ENCODE measurements at regions not wholly inside any gene's neighbourhood (a gene's known extent, or its start where the extent isn't known, plus 50 kb on each side); places are given as distances from the start of the nearest gene placed in this dataset.

DNA sequence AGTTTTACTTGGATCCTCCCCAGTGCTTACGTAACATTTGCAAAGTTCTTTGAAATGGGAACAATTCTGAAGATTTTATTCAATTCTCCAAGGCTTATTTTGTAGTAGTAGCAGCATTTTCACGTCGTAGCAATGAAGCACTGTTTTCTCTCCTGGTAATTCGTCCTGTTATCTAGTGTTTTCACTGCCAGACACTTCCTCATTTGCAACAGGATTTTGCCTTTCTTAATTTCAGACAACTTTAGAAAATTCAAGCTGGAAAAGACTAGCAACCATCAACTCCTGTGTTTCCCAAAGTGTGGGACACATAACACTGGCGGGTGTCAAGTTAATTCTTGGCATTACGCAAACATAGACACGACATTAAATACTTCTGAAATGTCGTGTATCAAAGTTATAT is 131.6 kb downstream of the CHD9NB start:
- Histone ChIP-seq H3K27me3 (ENCODE audit: low read length) (0 out of 2 replicates have a peak, but pooled peaks cover 3% of the 10 kb centered on the region), H3K27ac (ENCODE audit: low read length) (no peak overlapping the region), H3K36me3 (ENCODE audit: low read depth, low read length) (no peaks in the 10 kb centered on the region), H3K4me2 (ENCODE audit: low read length) (no peak overlapping the region), H3K79me2 (ENCODE audit: low read length) (no peaks in the 10 kb centered on the region), H3K9me2 (replicated peaks; ENCODE audit: low read length) (no peaks in the 10 kb centered on the region), H2AFZ (ENCODE audit: low read length) (no peak overlapping the region), H3K9me3 (ENCODE audit: low read length) (no peaks in the 10 kb centered on the region), H3K4me3 (ENCODE audit: low read length) (no peak overlapping the region), H4K20me1 (ENCODE audit: low read length) (no peaks in the 10 kb centered on the region), H3K4me1 (ENCODE audit: insufficient read depth, low read length) (no peaks in the 10 kb centered on the region), H3F3A (ENCODE audit: low read length, unreplicated experiment) (no peaks in the 10 kb centered on the region), H3K9ac (ENCODE audit: low read length) (no peak overlapping the region)
- ATAC-seq: no peak
- intact Hi-C loops (cut with micrococcal nuclease): no loop called here
- CTCF ChIA-PET: no interaction called here
- TF ChIP-seq EZH2 (IDR thresholded peaks at IDR 0.05; ENCODE audit: low read length, unreplicated experiment): no peak
- TF ChIP-seq, protein P1, sequence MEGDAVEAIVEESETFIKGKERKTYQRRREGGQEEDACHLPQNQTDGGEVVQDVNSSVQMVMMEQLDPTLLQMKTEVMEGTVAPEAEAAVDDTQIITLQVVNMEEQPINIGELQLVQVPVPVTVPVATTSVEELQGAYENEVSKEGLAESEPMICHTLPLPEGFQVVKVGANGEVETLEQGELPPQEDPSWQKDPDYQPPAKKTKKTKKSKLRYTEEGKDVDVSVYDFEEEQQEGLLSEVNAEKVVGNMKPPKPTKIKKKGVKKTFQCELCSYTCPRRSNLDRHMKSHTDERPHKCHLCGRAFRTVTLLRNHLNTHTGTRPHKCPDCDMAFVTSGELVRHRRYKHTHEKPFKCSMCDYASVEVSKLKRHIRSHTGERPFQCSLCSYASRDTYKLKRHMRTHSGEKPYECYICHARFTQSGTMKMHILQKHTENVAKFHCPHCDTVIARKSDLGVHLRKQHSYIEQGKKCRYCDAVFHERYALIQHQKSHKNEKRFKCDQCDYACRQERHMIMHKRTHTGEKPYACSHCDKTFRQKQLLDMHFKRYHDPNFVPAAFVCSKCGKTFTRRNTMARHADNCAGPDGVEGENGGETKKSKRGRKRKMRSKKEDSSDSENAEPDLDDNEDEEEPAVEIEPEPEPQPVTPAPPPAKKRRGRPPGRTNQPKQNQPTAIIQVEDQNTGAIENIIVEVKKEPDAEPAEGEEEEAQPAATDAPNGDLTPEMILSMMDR (conservative IDR thresholded peaks at IDR 0.05; ENCODE audit: low read depth, low read length): no peak
- no peak for TF ChIP-seq EZH2phosphoT487 (IDR thresholded peaks at IDR 0.05; ENCODE audit: borderline replicate concordance, low read length)
- POLR2A ChIA-PET (ENCODE audit: unreplicated experiment): no interaction called here
- BruUV-seq (replicated peaks): no TSS peak
- no peak for DNase-seq

DNA sequence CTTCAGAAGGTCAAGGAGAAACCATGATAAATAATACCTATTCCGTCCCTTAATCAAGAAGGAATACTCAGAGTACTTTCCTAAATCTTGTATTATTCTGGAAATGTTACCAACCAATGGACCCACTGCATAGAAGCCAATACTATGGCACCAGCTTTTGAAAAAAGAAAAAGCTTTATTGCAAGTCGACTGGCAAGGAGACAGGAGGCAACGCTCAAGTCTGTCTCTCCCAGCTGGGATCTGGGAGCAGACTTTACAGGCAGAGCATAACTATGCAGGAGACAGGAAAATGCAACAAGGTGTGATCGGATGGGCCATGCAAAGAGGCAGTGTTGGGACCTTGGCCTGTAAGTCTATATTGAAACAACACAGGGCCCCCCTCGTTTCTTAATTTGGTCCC is 132.4 kb downstream of the CHD9NB start:
- BruUV-seq (replicated peaks): no TSS peak
- Histone ChIP-seq H3K36me3 (ENCODE audit: low read depth, low read length) (no peaks in the 10 kb centered on the region), H3K27me3 (ENCODE audit: low read length) (0 out of 2 replicates have a peak, but pooled peaks cover 3% of the 10 kb centered on the region), H3K4me3 (ENCODE audit: low read length) (no peak overlapping the region), H4K20me1 (ENCODE audit: low read length) (no peaks in the 10 kb centered on the region), H3K79me2 (ENCODE audit: low read length) (no peaks in the 10 kb centered on the region), H3K9me2 (replicated peaks; ENCODE audit: low read length) (no peaks in the 10 kb centered on the region), H2AFZ (ENCODE audit: low read length) (no peak overlapping the region), H3K27ac (ENCODE audit: low read length) (no peak overlapping the region), H3K4me1 (ENCODE audit: insufficient read depth, low read length) (no peaks in the 10 kb centered on the region), H3K9ac (ENCODE audit: low read length) (no peak overlapping the region), H3F3A (ENCODE audit: low read length, unreplicated experiment) (no peaks in the 10 kb centered on the region), H3K9me3 (ENCODE audit: low read length) (no peaks in the 10 kb centered on the region), H3K4me2 (ENCODE audit: low read length) (no peak overlapping the region)
- POLR2A ChIA-PET (ENCODE audit: unreplicated experiment): no interaction called here
- CTCF ChIA-PET: no interaction called here
- no peak for DNase-seq
- ATAC-seq: no peak
- TF ChIP-seq EZH2 (IDR thresholded peaks at IDR 0.05; ENCODE audit: low read length, unreplicated experiment) (no peak), EZH2phosphoT487 (IDR thresholded peaks at IDR 0.05; ENCODE audit: borderline replicate concordance, low read length) (no peak)
- TF ChIP-seq, protein P1 (conservative IDR thresholded peaks at IDR 0.05; ENCODE audit: low read depth, low read length): no peak
- intact Hi-C loops (cut with micrococcal nuclease): no loop called here

DNA sequence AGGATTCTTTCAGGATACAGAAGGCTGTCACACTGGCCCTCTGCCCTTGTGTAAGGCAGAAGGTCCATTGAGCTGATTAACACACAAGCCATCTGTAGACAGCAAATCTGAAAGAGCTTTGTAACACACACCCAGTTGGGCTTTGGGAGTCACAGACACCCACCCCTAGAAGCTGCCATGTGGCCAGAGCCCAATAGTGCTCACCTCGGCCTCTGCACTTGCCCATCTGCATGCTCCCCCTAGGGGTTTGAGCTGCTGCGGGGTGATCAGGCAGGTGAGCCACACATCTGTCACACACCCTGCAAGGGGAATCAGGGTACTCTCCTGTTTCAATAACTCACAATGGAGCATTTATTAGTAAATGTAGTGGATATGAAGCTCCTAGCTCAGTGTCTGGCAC is 138.3 kb downstream of the CHD9NB start:
- Histone ChIP-seq H3K4me1 (ENCODE audit: insufficient read depth, low read length) (no peaks in the 10 kb centered on the region), H3K79me2 (ENCODE audit: low read length) (no peaks in the 10 kb centered on the region), H3K9me2 (replicated peaks; ENCODE audit: low read length) (no peaks in the 10 kb centered on the region), H3K4me2 (ENCODE audit: low read length) (no peak overlapping the region), H2AFZ (ENCODE audit: low read length) (no peak overlapping the region), H3K4me3 (ENCODE audit: low read length) (no peak overlapping the region), H4K20me1 (ENCODE audit: low read length) (no peaks in the 10 kb centered on the region), H3K27me3 (ENCODE audit: low read length) (no peaks in the 10 kb centered on the region), H3K9ac (ENCODE audit: low read length) (no peak overlapping the region), H3F3A (ENCODE audit: low read length, unreplicated experiment) (no peaks in the 10 kb centered on the region), H3K9me3 (ENCODE audit: low read length) (no peaks in the 10 kb centered on the region), H3K27ac (ENCODE audit: low read length) (no peak overlapping the region), H3K36me3 (ENCODE audit: low read depth, low read length) (no peaks in the 10 kb centered on the region)
- POLR2A ChIA-PET (ENCODE audit: unreplicated experiment): no interaction called here
- CTCF ChIA-PET: no interaction called here
- TF ChIP-seq EZH2phosphoT487 (IDR thresholded peaks at IDR 0.05; ENCODE audit: borderline replicate concordance, low read length): no peak
- no peak for TF ChIP-seq EZH2 (IDR thresholded peaks at IDR 0.05; ENCODE audit: low read length, unreplicated experiment)
- TF ChIP-seq, protein P1 (conservative IDR thresholded peaks at IDR 0.05; ENCODE audit: low read depth, low read length): no peak
- no TSS peak for BruUV-seq (replicated peaks)
- DNase-seq (no peak), ATAC-seq (no peak)
- intact Hi-C loops (cut with micrococcal nuclease): loop anchor here (5.0 kb wide), 1 partner anchor 722 kb away; no protein-coding TSS in a partner anchor

All from PC-3 (cell line).